Coronary artery (tissue), 2 donors: ENCODE measurements at regions not wholly inside any gene's neighbourhood (a gene's known extent, or its start where the extent isn't known, plus 50 kb on each side); places are given as distances from the start of the nearest gene placed in this dataset.

Source experiments
- DNase-seq: peaks from one replicate; pipeline ENCODE4 v3.0.0-alpha.2; 2017; ENCODE audit warnings: low spot score
- H3K27ac ChIP-seq, 2 donors: fragments of 200-600 bp; sonication (generic); one replicate each; pipeline ENCODE4 v1.5.1; 2016 to 2019
- H3K4me3 ChIP-seq: fragments of 200-600 bp; sonication (generic); 2 replicates; pipeline ENCODE4 v1.5.1; 2016; ENCODE audit warnings: mild to moderate bottlenecking, moderate library complexity
- CTCF ChIP-seq: fragments of 200-600 bp; sonication (generic); IDR thresholded peaks from one replicate; pipeline ENCODE4 v1.5.1; 2019; ENCODE audit warnings: antibody characterized with exemption

GRCh38 chr13:50122455-50122854 is 107.2 kb downstream of the KCNRG start:
- Histone ChIP-seq H3K4me3 (peak overlapping the region; percentile 97), H3K27ac (peak overlapping the region; percentile 100)
- no peak for DNase-seq
- no peak for TF ChIP-seq CTCF

GRCh38 chr13:50123002-50123401 is 107.8 kb downstream of the KCNRG start:
- peak overlapping the region; percentile 97 for H3K4me3 ChIP-seq
- no peak for TF ChIP-seq CTCF
- DNase-seq, result no peak
- H3K27ac ChIP-seq, result peak overlapping the region; percentile 100

GRCh38 chr13:50123515-50123861 is 108.2 kb downstream of the KCNRG start:
- no peak for DNase-seq
- TF ChIP-seq CTCF, result no peak
- H3K4me3 ChIP-seq, result peak overlapping the region; percentile 97
- H3K27ac ChIP-seq, result peak overlapping the region; percentile 100

- DNase-seq, result peak; percentile 96
- TF ChIP-seq CTCF, result no peak
- Histone ChIP-seq H3K4me3 (peak overlapping the region; percentile 97), H3K27ac (peak overlapping the region; percentile 100)
Measured at GRCh38 chr13:50123862-50124535, 108.8 kb downstream of the KCNRG start.

- peak overlapping the region; percentile 100 for H3K27ac ChIP-seq
- TF ChIP-seq CTCF, result no peak
- peak overlapping the region; percentile 97 for H3K4me3 ChIP-seq
- peak; percentile 97 for DNase-seq
Measured at GRCh38 chr13:50124536-50125303, 109.5 kb downstream of the KCNRG start.

GRCh38 chr13:50125304-50125553 is 110.0 kb downstream of the KCNRG start:
- DNase-seq, result no peak
- H3K4me3 ChIP-seq, result peak overlapping the region; percentile 97
- peak overlapping the region; percentile 100 for H3K27ac ChIP-seq
- TF ChIP-seq CTCF, result no peak
